Natural killer cell (primary cell): ENCODE measurements at regions not wholly inside any gene's neighbourhood (a gene's known extent, or its start where the extent isn't known, plus 50 kb on each side); places are given as distances from the start of the nearest gene placed in this dataset.

Experiments used
- ATAC-seq, 3 donors: fragments of 150-1000 bp in 2 of 3; fragments of 200-7000 bp in 1 of 3; cut with Tn5 transposase; 1 replicate in 1 of 3; 2 replicates in 2 of 3; pipeline ENCODE4 v1.10.0; 2021; ENCODE audit warnings: mild to moderate bottlenecking in 2 of 3, moderate library complexity in 2 of 3
- DNase-seq, 2 donors: peaks; one replicate each; pipeline versions ENCODE4 v3.0.0 to v3.0.0-alpha.2; 2013 to 2021; ENCODE audit warnings: mixed read lengths in 1 of 2
- H3K27ac ChIP-seq: one replicate; pipeline ENCODE4 v1.5.1; 2013; ENCODE audit warnings: mild to moderate bottlenecking, low read length
- H3K27me3 ChIP-seq: one replicate; pipeline ENCODE4 v1.6.1; 2013; ENCODE audit warnings: low read length; ENCODE audit not compliant: control insufficient read depth, insufficient read depth
- H3K36me3 ChIP-seq: one replicate; pipeline ENCODE4 v1.6.1; 2013; ENCODE audit warnings: low read length; ENCODE audit not compliant: control insufficient read depth, insufficient read depth
- H3K4me1 ChIP-seq: one replicate; pipeline ENCODE4 v1.6.1; 2013; ENCODE audit warnings: low read length; ENCODE audit not compliant: control insufficient read depth, insufficient read depth
- H3K4me3 ChIP-seq: one replicate; pipeline ENCODE4 v1.5.1; 2013; ENCODE audit warnings: low read length
- H3K9me3 ChIP-seq: one replicate; pipeline ENCODE4 v1.6.1; 2013; ENCODE audit warnings: low read length; ENCODE audit not compliant: control insufficient read depth, insufficient read depth
- H3K27ac Mint-ChIP-seq, 2 donors: one replicate each; pipeline ENCODE4 v1.8.0; 2022; ENCODE audit warnings: mild to moderate bottlenecking in 2 of 2, mixed read lengths in 2 of 2, moderate library complexity in 1 of 2
- H3K27me3 Mint-ChIP-seq, 2 donors: one replicate each; pipeline ENCODE4 v1.8.0; 2022; ENCODE audit warnings: low read depth in 2 of 2, mixed read lengths in 2 of 2
- H3K36me3 Mint-ChIP-seq: one replicate; pipeline ENCODE4 v1.8.0; 2022; ENCODE audit warnings: mixed read lengths
- H3K4me1 Mint-ChIP-seq, 2 donors: one replicate each; pipeline ENCODE4 v1.8.0; 2022; ENCODE audit warnings: mixed read lengths in 2 of 2
- H3K4me3 Mint-ChIP-seq: one replicate; pipeline ENCODE4 v1.8.0; 2022; ENCODE audit warnings: mild to moderate bottlenecking, moderate library complexity, mixed read lengths
- H3K9me3 Mint-ChIP-seq, 2 donors: one replicate each; pipeline ENCODE4 v1.8.0; 2022; ENCODE audit warnings: mixed read lengths in 2 of 2
- WGBS: methylation state at CpG from one replicate; pipeline ENCODE4 v1.1.7; 2013; ENCODE audit warnings: missing lambda C conversion rate; ENCODE audit not compliant: insufficient coverage; 5-methylcytosine and 5-hydroxymethylcytosine counted together
- intact Hi-C: fragments of 100-400 bp; cut with micrococcal nuclease; formaldehyde crosslinking; loops from one replicate; pipeline ENCODE4 v1.14.2; 2022
- TF ChIP-seq, protein P1 (sequence below): fragments of 200-600 bp; IDR thresholded peaks from one replicate; pipeline ENCODE4 v1.8.0; 2022; ENCODE audit warnings: antibody characterized with exemption

DNA sequence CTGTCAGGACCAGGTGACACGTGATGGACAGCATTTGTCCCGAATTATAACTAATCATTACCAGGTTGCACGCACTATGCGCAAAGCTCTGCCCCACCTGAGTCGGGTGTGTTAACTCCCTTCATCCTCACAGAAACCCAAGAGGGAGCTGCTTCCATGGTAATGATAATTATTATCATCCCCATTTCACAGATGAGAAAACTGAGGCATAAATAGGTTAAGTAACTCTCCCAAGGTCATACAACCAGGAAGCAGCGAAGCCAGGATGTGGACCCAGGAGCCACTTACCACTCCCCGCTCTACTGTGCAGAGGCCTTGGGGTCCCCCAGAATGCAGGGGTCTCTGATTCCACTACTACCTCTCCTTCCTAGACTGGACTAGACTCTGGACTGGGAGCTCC, 76.7 kb upstream of the TARDBP start:
- Histone ChIP-seq H3K27me3 (no peaks in the 10 kb centered on the region), H3K4me1 (peaks cover 26% of the 10 kb centered on the region), H3K9me3 (no peaks in the 10 kb centered on the region), H3K4me3 (no peak overlapping the region), H3K27ac (no peak overlapping the region), H3K36me3 (no peaks in the 10 kb centered on the region)
- 89% methylated on average over 7 of the region's 7 CpGs for WGBS
- H3K27ac Mint-ChIP-seq, result no peak overlapping the region
- TF ChIP-seq, protein P1, sequence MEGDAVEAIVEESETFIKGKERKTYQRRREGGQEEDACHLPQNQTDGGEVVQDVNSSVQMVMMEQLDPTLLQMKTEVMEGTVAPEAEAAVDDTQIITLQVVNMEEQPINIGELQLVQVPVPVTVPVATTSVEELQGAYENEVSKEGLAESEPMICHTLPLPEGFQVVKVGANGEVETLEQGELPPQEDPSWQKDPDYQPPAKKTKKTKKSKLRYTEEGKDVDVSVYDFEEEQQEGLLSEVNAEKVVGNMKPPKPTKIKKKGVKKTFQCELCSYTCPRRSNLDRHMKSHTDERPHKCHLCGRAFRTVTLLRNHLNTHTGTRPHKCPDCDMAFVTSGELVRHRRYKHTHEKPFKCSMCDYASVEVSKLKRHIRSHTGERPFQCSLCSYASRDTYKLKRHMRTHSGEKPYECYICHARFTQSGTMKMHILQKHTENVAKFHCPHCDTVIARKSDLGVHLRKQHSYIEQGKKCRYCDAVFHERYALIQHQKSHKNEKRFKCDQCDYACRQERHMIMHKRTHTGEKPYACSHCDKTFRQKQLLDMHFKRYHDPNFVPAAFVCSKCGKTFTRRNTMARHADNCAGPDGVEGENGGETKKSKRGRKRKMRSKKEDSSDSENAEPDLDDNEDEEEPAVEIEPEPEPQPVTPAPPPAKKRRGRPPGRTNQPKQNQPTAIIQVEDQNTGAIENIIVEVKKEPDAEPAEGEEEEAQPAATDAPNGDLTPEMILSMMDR, result no peak
- H3K27me3 Mint-ChIP-seq, result peaks cover 0 to 2% of the 10 kb centered on the region in 2 donors
- intact Hi-C loops, result no loop called here
- H3K4me3 Mint-ChIP-seq, result no peak overlapping the region
- no peaks in the 10 kb centered on the region for H3K9me3 Mint-ChIP-seq
- DNase-seq (no peak), ATAC-seq (no peak)
- peaks cover 13 to 19% of the 10 kb centered on the region in 2 donors for H3K4me1 Mint-ChIP-seq
- H3K36me3 Mint-ChIP-seq, result no peaks in the 10 kb centered on the region

DNA sequence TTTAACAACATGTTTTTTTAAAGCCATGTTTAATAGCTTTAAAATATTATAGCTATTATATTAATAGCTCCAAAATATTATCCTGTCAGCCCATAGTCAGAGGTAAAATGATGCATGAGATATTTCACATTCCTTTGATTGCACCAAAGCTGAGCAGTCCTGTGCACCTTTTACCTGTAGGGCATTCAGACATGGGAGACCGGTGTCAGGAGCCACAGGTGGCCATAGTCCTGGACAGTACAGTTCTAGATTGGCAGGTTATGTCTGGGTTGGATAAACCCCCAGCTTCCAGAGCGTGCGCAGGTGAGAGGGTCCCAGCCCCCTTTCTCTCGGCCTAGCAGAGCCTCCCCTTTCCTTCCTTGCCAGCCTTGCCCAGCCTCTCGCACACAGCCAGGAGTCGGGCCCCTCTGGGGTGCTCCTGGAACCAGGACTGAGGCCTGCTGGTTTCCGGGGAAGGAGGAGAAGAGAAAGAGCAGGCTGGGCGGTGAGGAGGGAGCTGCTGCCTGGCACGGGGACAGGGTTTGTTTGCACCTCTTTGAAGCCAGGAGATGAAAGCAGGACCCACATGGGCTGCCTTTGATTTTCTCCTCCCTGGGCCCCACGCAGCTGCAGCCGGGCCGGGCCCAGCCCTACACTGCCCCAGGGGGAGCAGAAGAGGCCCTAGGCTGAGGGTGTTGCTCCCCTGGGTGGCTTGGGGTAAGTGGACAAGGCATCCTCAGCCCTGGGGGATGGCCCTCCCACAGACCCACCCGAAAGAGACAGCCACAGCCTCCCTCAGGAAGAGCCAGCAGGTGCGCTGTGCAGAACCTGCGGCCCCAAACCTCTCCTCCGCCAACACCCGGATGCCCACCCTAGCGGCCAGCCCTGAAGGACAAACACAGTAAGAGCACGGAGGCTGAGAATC, 75.2 kb upstream of the TARDBP start:
- H3K9me3 Mint-ChIP-seq, result no peaks in the 10 kb centered on the region
- WGBS, result 73% methylated on average over 19 of the region's 19 CpGs
- H3K36me3 Mint-ChIP-seq, result no peaks in the 10 kb centered on the region
- Histone ChIP-seq H3K36me3 (no peaks in the 10 kb centered on the region), H3K4me3 (no peak overlapping the region), H3K27ac (no peak overlapping the region), H3K9me3 (no peaks in the 10 kb centered on the region), H3K27me3 (peaks cover 6% of the 10 kb centered on the region), H3K4me1 (peaks cover 25% of the 10 kb centered on the region)
- no peak overlapping the region for H3K4me3 Mint-ChIP-seq
- peaks cover 7 to 19% of the 10 kb centered on the region in 2 donors for H3K4me1 Mint-ChIP-seq
- ATAC-seq (no peak), DNase-seq (peak in 1 of 2 donors; percentile 40)
- intact Hi-C loops, result no loop called here
- H3K27ac Mint-ChIP-seq, result no peak overlapping the region
- H3K27me3 Mint-ChIP-seq, result peaks cover 0 to 3% of the 10 kb centered on the region in 2 donors
- TF ChIP-seq, protein P1, result no peak

DNA sequence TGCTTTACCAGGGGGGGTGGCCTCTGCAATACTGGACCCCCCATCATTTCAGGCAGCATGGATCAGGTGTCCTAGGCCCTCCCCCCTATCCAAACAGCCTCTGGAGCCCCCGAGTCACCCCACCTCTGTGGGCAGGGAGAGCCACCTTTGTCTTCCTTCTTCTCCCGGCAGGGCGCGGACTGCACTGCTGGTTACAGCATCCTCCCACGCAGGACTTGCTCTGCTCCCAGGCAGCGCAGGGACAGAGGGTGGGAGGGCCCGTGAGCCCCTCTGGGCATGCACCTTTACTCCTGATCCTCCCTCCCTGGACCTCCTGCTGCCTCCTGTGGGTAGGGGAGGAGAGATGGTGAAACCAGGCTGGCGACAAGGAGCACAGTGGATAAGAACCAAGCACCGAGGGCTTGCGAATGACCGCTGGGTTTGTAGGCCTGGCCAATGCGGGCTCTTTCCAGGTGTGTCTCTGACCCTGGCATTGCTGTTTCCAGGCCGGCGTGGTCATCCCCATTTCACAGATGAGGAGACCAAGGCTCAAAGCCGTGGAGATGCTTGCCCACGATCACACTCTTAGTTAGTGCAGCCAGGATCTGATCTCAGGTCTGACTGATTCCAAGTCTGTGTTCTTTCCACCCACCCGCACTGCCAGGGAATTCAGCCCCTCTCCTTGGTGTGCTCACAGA, 73.6 kb upstream of the TARDBP start:
- no peak overlapping the region for H3K27ac ChIP-seq
- ATAC-seq, result no peak
- no peaks in the 10 kb centered on the region for H3K9me3 ChIP-seq
- H3K36me3 ChIP-seq, result no peaks in the 10 kb centered on the region
- intact Hi-C loops, result no loop called here
- H3K4me1 Mint-ChIP-seq, result peaks cover 6 to 20% of the 10 kb centered on the region in 2 donors
- TF ChIP-seq, protein P1, result no peak
- DNase-seq, result no peak
- no peak overlapping the region for H3K27ac Mint-ChIP-seq
- H3K4me1 ChIP-seq, result peaks cover 18% of the 10 kb centered on the region
- H3K4me3 ChIP-seq, result no peak overlapping the region
- 94% methylated on average over 17 of the region's 17 CpGs for WGBS
- H3K27me3 Mint-ChIP-seq, result peaks cover 7 to 17% of the 10 kb centered on the region in 2 donors
- no peak overlapping the region for H3K4me3 Mint-ChIP-seq
- no peaks in the 10 kb centered on the region for H3K9me3 Mint-ChIP-seq
- no peaks in the 10 kb centered on the region for H3K36me3 Mint-ChIP-seq
- H3K27me3 ChIP-seq, result peaks cover 11% of the 10 kb centered on the region
